Neural progenitor cell (in vitro differentiated cells): ENCODE measurements at regions not wholly inside any gene's neighbourhood (a gene's known extent, or its start where the extent isn't known, plus 50 kb on each side); places are given as distances from the start of the nearest gene placed in this dataset.

Experiments used
- EZH2phosphoT487 ChIP-seq: fragments of 200-600 bp; sonication (generic); IDR thresholded peaks from 2 replicates; pipeline ENCODE4 v1.6.1; 2017; ENCODE audit warnings: antibody characterized with exemption
- TF ChIP-seq, protein P1 (sequence below): fragments of 200-600 bp; sonication (generic); IDR thresholded peaks from 2 replicates; pipeline ENCODE4 v1.5.1; 2017; ENCODE audit warnings: antibody characterized with exemption, mild to moderate bottlenecking

DNA sequence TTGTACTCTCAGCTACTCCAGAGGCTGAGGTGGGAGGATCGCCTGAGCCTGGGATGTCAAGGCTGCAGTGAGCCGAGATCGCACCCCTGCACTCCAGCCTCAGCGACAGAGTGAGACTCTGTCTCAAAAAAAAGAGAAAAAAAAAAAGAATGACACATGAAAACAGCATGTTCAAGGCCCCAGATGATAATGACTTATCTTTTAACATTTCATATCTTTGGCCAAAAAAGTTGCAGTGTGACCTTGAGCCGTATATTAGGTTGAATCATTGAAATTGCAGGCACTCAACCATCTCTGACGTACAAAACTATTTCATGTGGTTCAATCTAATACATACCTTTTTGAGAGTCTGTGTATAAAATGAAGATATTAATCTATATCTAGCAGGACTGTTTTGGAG is 79.1 kb upstream of the CPEB4 start:
- TF ChIP-seq, protein P1, sequence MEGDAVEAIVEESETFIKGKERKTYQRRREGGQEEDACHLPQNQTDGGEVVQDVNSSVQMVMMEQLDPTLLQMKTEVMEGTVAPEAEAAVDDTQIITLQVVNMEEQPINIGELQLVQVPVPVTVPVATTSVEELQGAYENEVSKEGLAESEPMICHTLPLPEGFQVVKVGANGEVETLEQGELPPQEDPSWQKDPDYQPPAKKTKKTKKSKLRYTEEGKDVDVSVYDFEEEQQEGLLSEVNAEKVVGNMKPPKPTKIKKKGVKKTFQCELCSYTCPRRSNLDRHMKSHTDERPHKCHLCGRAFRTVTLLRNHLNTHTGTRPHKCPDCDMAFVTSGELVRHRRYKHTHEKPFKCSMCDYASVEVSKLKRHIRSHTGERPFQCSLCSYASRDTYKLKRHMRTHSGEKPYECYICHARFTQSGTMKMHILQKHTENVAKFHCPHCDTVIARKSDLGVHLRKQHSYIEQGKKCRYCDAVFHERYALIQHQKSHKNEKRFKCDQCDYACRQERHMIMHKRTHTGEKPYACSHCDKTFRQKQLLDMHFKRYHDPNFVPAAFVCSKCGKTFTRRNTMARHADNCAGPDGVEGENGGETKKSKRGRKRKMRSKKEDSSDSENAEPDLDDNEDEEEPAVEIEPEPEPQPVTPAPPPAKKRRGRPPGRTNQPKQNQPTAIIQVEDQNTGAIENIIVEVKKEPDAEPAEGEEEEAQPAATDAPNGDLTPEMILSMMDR, result no peak
- no peak for TF ChIP-seq EZH2phosphoT487
